Subcutaneous abdominal adipose tissue (tissue), 5 donors: ENCODE measurements at regions not wholly inside any gene's neighbourhood (a gene's known extent, or its start where the extent isn't known, plus 50 kb on each side); places are given as distances from the start of the nearest gene placed in this dataset.

ENCODE experiments used
- H3K27ac ChIP-seq: one replicate; pipeline ENCODE4 v1.7.0; 2013; ENCODE audit warnings: low read depth, mild to moderate bottlenecking, inconsistent platforms, low read length, moderate library complexity
- H3K27me3 ChIP-seq, 5 donors: one replicate each; pipeline ENCODE4 v1.7.0; 2013; ENCODE audit warnings: low read length in 5 of 5, inconsistent platforms in 1 of 5; ENCODE audit not compliant: control insufficient read depth in 5 of 5, insufficient read depth in 4 of 5
- H3K36me3 ChIP-seq, 5 donors: one replicate each; pipeline ENCODE4 v1.7.0; 2013; ENCODE audit warnings: low read length in 5 of 5; ENCODE audit not compliant: control insufficient read depth in 5 of 5, insufficient read depth in 5 of 5
- H3K4me1 ChIP-seq, 5 donors: one replicate each; pipeline ENCODE4 v1.7.0; 2013; ENCODE audit warnings: low read length in 5 of 5, mild to moderate bottlenecking in 3 of 5, moderate library complexity in 1 of 5; ENCODE audit not compliant: control insufficient read depth in 5 of 5, insufficient read depth in 5 of 5
- H3K4me3 ChIP-seq, 5 donors: one replicate each; pipeline ENCODE4 v1.7.0; 2013; ENCODE audit warnings: low read length in 5 of 5, low read depth in 1 of 5
- H3K9ac ChIP-seq, 5 donors: one replicate each; pipeline ENCODE4 v1.7.0; 2013; ENCODE audit warnings: low read length in 5 of 5, mild to moderate bottlenecking in 4 of 5, moderate library complexity in 3 of 5
- H3K9me3 ChIP-seq, 5 donors: one replicate each; pipeline ENCODE4 v1.7.0; 2013; ENCODE audit warnings: low read length in 5 of 5; ENCODE audit not compliant: control insufficient read depth in 5 of 5
- donor health status: healthy.
- donor health status: healthy.
- donor health status: healthy.
- donor health status: healthy.
- donor health status: healthy.

DNA sequence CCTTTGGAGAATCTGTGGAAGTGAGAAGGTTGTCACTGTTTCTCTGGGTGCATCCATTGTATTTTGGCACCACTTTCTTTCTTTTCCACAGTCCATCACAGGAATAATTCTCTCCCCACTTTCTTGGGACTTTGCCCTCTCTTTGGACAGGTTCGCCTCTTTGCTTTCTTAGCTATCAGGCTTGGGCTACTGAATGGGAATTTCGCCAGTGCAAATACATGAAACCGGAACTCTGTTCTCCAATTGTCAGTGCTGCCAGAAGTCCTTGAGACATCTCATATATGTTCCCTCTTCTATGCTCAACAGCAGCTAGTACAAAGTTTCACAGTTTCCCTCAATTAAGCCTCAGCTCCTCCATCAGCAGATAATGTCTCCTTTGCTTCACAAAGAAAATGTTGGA, 76.2 kb downstream of the NABP1 start:
- Histone ChIP-seq H3K4me3 (no peak overlapping the region), H3K36me3 (no peaks in the 10 kb centered on the region), H3K9ac (no peak overlapping the region), H3K9me3 (no peaks in the 10 kb centered on the region), H3K27ac (no peak overlapping the region), H3K4me1 (peaks cover 0 to 23% (median 14%) of the 10 kb centered on the region in 5 donors), H3K27me3 (no peaks in the 10 kb centered on the region)

DNA sequence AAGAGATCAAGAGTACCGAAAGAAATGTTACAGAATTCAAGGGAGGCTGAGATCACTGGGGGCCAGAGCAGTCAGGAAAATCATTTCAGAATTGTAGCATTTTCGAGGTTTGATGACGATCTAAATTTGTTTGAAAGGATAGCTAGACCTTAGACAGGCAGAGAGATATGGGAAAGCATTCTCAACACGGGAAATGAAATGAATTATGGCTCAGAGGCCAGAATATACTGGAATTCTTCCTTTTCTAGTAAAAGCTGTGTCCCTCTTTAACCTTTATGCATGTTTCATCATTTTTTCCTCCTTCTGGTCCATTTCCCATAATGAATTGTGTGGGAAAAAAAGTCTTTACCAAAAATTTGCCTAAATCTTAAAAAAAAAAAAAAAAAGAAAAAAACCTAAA, 78.8 kb downstream of the NABP1 start:
- Histone ChIP-seq H3K9me3 (no peaks in the 10 kb centered on the region), H3K4me3 (no peak overlapping the region), H3K36me3 (no peaks in the 10 kb centered on the region), H3K4me1 (peaks cover 0 to 23% (median 14%) of the 10 kb centered on the region in 5 donors), H3K27ac (peak overlapping the region; percentile 57), H3K9ac (peak overlapping the region in 1 of 5 donors; percentile 41), H3K27me3 (no peaks in the 10 kb centered on the region)

DNA sequence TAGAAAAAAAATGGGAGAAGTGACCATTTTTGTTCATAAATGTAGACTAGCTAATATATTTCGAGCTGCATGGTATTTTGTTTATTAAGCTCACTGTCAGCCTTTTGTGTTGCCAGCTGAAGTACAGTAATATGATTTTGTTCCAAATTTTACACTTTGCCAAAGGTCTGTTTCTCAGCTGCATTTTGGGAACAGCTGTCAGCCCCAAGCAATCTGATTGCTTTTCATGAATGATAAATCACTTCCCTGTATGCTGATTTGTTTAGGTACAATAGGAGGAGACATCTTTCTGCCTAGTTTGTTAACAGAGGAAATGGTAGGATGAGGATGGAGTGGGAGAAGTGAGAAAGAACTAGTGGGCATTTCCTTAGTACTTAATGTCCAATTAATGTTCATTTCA, 79.3 kb downstream of the NABP1 start:
- Histone ChIP-seq H3K4me3 (no peak overlapping the region), H3K36me3 (no peaks in the 10 kb centered on the region), H3K4me1 (peaks cover 0 to 23% (median 14%) of the 10 kb centered on the region in 5 donors), H3K27ac (peak overlapping the region; percentile 57), H3K27me3 (no peaks in the 10 kb centered on the region), H3K9me3 (no peaks in the 10 kb centered on the region), H3K9ac (peak overlapping the region in 3 of 5 donors; percentile 41 to 57 (median 56))

DNA sequence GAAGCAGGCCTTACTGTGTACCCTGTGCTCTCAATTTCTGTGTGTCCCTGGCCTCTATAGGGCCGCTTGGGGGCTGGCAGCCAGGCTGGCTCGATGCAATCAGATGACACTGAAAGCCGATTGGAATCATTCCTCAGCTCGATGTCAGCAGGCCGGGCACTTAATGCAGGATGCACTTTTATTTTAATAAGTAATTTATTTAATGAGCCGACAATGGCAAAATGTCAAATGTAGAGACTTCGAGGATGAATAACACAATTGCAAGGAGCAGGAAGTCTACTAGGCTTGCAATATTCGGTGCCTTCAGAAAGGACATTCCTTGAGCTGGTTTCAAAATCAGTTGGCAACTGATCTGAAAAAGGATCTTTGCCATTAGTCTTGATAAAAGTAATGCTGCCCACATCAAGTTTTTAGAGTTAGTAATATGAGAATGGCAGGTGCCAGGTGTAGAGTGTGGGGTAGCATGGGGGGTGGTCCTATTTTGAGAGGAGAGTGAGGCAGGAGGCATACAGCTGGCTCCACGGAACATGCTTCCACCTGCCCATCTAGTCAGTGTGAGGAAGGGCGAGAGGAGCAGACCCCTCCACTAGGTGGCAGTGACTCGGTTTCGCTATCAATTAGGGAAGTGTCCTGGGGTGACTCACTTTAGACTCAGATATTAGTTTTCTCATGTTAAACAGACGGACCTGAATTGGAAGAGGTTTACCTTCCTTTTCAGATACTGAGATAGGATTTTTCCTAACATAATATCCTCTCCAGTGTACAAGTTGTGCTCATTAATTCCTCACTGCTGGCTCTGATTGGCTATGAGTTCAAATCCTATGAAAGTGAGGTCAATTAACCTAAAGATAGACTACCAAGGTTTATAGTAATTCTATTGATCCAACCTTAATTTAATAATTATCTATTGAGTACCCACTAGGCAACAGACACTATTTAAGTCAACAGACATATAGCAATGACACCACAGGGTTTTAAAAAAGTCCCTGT, 80.9 kb downstream of the NABP1 start:
- Histone ChIP-seq H3K4me3 (no peak overlapping the region), H3K36me3 (no peaks in the 10 kb centered on the region), H3K27ac (no peak overlapping the region), H3K27me3 (no peaks in the 10 kb centered on the region), H3K9ac (no peak overlapping the region), H3K9me3 (no peaks in the 10 kb centered on the region), H3K4me1 (peaks cover 0 to 23% (median 14%) of the 10 kb centered on the region in 5 donors)

DNA sequence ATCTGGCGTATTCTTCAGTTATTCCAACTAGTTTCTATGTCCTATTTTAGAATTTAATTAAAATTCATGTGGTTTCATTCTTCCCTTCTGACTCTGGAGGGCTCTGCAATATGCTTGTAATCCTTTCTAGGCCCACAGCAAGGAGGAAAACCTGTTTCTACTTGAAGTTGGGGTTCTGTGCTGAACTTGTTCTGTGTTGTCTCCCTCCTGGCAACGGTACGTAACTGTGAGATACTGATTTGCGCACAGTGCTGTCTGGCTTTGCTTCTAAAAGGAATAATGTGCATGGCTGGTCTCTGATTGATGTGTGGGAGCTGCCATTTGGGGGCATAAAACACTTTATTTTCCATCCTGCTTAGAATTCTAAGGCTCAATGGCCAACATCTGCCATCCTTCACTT, 81.7 kb downstream of the NABP1 start:
- Histone ChIP-seq H3K27ac (no peak overlapping the region), H3K36me3 (no peaks in the 10 kb centered on the region), H3K4me3 (no peak overlapping the region), H3K4me1 (peaks cover 0 to 23% (median 14%) of the 10 kb centered on the region in 5 donors), H3K9me3 (no peaks in the 10 kb centered on the region), H3K27me3 (no peaks in the 10 kb centered on the region), H3K9ac (no peak overlapping the region)

DNA sequence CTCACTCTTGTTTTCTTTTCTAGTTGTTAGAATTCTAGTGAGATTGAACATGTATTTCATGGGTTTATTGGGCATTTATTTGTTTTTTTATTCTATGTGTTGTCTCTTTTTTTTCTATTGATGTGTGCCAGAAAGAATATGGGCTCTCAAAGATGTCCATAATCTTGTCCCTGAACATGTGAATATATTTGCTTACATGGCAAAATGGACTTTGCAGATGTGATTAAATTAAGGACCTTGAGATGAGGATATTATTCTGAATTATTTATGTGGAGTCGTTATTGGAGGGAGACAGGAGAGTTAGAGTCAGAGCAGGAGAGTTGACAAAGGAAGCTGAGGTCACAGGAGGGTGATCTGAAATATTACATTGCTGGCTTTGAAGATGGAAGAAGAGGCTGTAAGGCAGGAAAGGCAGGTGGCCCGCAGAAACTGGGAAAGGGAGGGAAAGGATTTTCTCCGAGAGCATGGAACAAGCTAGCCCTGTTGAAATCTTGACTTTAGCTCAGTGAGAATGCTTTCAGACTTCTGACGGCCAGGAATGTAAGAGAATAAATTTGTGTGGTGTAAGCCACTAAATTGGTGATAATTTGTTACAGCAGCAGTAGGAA, 82.8 kb downstream of the NABP1 start:
- H3K9me3 ChIP-seq: no peaks in the 10 kb centered on the region
- no peaks in the 10 kb centered on the region for H3K36me3 ChIP-seq
- no peak overlapping the region for H3K4me3 ChIP-seq
- H3K4me1 ChIP-seq: peaks cover 0 to 23% (median 14%) of the 10 kb centered on the region in 5 donors
- H3K27me3 ChIP-seq: no peaks in the 10 kb centered on the region
- H3K27ac ChIP-seq: no peak overlapping the region
- H3K9ac ChIP-seq: no peak overlapping the region

DNA sequence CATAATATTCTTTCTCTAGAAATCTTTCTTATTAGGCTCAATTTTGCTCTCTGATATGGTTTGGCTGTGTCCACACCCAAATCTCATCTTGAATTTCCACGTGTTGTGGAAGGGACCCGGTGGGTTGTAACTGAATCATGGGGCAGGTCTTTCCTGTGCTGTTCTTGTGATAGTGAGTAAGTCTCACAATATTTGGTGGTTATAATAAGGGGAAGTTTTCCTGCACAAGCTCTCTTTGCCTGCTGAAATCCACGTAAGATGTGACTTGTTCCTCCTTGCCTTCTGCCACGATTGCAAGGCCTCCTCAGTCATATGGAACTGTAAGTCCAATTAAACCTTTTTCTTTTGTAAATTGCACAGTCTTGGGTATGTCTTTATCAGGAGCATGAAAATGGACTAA, 73.8 kb downstream of the CAVIN2 start:
- no peaks in the 10 kb centered on the region for H3K36me3 ChIP-seq
- H3K27me3 ChIP-seq: no peaks in the 10 kb centered on the region
- H3K9me3 ChIP-seq: peaks cover 0 to 3% (median 0%) of the 10 kb centered on the region in 5 donors
- H3K27ac ChIP-seq: no peak overlapping the region
- no peak overlapping the region for H3K9ac ChIP-seq
- no peak overlapping the region for H3K4me3 ChIP-seq
- H3K4me1 ChIP-seq: no peaks in the 10 kb centered on the region

DNA sequence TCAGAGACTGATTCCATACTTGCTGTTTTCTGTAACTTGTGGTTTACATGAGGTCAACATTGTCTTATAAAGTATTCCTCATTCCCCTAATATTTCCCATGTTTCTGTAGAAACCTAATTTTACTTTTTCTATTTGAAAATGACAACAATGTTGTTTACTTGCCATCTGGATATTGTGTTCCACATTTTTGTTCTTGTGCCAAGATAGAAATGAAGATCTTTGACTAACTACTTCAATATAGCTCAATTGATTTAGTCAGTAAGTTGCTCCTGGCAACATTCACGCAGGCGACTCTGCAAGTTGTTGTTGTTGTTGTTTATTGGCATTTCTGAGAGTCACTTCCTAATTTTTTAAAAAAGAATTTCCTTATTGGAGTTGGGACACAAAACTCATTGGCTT, 69.5 kb downstream of the CAVIN2 start:
- Histone ChIP-seq H3K36me3 (no peaks in the 10 kb centered on the region), H3K27ac (no peak overlapping the region)

DNA sequence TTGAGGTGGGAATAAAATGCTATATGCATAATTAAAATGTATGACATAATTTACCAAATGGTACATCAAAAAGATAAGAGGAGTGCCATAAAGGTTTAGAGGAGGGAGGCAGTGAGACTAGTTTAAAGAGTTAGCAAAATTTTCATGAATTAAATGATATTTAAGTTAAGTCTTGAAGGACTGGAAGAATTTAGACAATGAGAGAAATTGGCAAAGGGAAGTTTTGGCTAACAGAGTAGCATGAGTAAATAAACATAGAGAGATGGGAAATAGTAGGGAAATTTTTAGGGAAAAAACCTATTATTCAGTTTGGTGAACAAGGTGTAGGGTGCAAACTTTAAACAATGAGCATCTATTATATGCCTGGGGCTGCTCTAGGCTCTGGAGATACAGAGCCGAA, 68.8 kb downstream of the CAVIN2 start:
- peaks cover 0 to 3% (median 0%) of the 10 kb centered on the region in 5 donors for H3K9me3 ChIP-seq
- H3K4me3 ChIP-seq: no peak overlapping the region
- H3K4me1 ChIP-seq: no peaks in the 10 kb centered on the region
- no peaks in the 10 kb centered on the region for H3K36me3 ChIP-seq
- no peak overlapping the region for H3K9ac ChIP-seq
- H3K27me3 ChIP-seq: no peaks in the 10 kb centered on the region
- H3K27ac ChIP-seq: no peak overlapping the region

More for the DNA sequence above, 69.5 kb downstream of the CAVIN2 start:
- H3K9me3 ChIP-seq: peaks cover 0 to 3% (median 0%) of the 10 kb centered on the region in 5 donors
- H3K4me3 ChIP-seq: no peak overlapping the region
- H3K4me1 ChIP-seq: no peaks in the 10 kb centered on the region
- no peak overlapping the region for H3K9ac ChIP-seq
- H3K27me3 ChIP-seq: no peaks in the 10 kb centered on the region

DNA sequence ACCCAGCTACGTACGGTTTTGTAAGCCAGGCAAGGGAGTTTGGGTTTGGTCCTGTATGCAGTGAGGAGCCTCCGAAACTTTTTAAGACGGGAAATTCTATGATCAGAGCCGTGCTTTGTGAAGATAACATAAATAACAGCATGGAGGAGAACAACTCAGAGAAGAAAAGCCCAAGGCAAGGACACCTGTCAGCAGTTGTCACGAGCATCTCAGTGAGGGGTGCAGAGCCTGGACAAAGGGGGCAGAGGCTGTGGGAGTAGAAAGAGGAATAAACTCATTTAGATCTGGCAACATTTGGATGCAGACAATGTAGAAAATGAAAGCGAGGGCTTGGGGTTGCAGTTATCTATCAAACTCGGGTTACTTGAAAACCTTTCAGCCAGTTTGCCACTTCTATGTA, 64.5 kb downstream of the CAVIN2 start:
- no peak overlapping the region for H3K4me3 ChIP-seq
- H3K36me3 ChIP-seq: no peaks in the 10 kb centered on the region
- H3K9ac ChIP-seq: no peak overlapping the region
- H3K27ac ChIP-seq: no peak overlapping the region
- no peaks in the 10 kb centered on the region for H3K27me3 ChIP-seq
- H3K9me3 ChIP-seq: no peaks in the 10 kb centered on the region
- H3K4me1 ChIP-seq: no peaks in the 10 kb centered on the region
